HG02840 (cell line): ENCODE measurements at regions not wholly inside any gene's neighbourhood (a gene's known extent, or its start where the extent isn't known, plus 50 kb on each side); places are given as distances from the start of the nearest gene placed in this dataset.
"Not testable (repeated sequence)": the region's sequence is repeated elsewhere in the genome, so short reads cannot be mapped to it uniquely, and the experiment has no call there.

Experiments
- ATAC-seq: cut with Tn5 transposase; IDR thresholded peaks from one replicate; pipeline ENCODE4 v1.9.1; 2021; ENCODE audit warnings: mild to moderate bottlenecking, moderate library complexity, moderate number of reproducible peaks; ENCODE audit not compliant: unreplicated experiment, low FRiP score

DNA sequence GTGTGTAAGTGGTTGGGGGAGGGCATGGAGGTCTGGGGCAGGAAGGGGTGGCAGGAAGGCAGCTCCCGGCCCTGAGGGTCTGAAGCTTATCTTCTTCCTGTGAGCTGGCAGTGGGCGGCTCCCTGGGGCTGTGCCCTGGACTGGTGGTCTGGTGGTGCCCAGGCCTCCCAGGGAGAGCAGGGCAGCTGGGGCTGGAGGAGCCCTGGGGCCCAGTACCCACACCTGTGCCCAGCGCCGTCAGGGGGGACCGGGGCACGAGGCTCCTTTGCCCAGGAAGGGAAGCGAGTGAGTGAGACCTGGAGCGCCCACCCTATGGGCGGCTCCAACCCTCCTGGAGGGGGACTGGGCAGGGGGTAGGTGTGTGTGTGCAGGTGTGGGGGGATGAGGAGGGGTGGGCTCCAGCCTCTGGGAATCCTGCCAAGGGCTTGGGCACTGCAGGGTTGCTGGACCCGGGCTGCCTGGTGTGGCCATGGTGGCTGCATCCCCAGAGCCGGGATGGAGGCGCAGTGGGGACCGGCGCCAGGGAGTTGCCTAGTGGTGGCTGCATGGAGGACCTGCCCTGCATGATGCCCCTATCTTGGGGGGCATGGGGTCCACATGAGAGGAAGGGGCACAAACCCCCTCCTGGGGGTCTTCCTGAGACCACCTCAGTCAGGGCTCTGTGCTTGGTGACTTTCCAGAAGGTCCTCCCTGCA, 353.6 kb downstream of the TMEM121 start:
- no peak for ATAC-seq

DNA sequence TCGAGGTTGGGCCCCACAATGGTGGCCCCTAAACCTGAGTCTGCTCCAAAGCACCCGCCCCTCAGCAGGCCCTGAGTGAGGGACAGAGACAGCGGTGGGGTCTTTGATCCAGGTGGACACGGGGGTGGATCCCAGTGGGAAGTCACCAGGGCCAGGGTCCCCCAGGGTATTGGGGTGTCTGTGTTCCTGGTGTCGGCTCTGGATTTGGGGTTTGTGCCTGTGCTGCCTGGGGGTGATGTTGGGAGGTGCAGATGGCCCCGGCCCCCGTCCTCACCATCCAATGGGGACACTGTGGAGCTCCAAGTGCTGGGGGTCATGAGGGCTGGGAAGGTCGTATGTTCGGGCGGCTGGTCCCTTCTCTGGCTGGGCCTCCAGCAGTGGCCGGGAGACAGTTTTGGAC, 354.2 kb downstream of the TMEM121 start:
- no peak for ATAC-seq

DNA sequence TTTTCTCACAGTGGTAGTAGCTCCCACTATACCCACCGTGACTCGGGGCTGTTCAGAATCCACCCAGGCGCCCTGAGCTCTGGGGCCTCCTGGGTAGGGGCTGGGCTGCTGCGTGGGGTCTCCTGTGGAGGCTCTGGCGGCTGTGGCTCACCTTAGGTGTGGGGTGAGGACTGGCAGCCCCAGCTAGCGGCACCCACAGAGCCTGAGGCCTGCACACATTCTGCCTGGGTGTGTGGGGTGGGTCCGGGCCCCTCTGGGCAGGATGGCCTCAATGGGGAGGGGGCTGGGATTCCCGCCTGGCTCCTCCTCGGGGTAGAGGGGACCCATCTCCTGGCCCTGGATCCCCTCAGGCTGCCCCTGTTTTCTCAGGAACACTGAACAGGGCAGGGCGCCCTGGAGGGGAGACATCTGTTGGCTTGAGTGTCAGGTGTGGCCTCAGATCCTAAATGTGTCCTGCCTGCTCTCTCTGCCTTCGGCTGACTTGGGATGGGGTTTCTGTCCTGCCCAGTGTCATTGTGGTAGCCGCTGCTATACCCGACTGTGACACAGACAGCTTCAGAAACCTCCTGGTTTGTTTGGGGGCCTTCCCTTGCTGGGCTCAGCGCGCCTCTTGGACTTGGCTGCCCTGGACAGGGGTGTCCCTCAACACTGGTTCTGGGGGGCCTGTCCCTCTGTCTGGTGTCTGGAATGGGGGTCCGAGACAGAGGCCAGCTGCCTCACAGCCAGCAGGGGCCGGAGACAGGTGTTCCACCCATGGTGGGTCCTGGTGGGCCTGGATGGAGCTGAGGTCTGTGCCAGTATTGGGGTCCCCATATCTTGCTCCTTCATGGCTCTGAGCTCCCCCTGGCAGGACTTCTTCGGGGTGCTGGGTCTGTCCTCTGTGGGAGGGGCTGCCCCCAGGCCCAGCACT, 354.9 kb downstream of the TMEM121 start:
- no peak for ATAC-seq

DNA sequence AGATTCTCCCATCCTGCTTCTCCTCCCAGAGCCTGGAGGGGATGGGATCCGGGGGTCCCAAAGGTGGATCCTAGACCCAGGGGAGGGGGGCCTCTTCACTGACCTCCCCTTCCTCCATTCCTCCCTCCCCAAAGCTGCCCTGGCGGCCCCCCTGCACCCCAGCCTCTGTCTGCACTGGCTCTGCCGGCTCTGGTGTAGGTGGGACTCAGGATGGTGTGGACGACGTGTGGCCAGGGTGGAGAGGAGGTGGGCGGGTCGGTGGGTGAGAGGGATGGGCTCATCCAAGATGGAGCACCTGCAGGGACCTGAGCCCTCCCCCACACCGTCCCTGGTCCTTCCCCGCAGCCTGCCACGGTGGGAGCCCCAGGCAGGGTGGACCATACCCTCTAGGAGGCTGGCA, 355.6 kb downstream of the TMEM121 start:
- ATAC-seq: not testable (repeated sequence)

DNA sequence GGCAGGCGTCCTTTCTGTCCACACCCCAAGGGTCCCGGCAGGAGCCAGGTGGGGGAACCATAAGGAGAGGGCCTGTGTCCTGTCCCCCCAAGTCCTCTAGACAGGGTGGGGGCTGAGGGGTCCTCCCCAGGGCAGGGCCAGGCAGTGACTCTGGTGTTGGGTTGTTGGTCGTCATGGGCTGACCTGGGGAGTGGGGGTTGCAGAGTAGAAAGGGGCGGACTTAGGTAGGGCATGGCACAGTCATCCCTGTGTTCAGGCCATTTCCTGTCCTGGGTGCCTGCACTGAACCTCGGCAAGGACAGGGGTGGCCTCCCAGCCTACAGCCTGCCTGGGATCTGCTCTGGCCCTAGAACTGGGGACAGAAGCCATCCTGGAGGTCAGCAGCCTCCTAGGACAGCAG, 356.2 kb downstream of the TMEM121 start:
- ATAC-seq: no peak

DNA sequence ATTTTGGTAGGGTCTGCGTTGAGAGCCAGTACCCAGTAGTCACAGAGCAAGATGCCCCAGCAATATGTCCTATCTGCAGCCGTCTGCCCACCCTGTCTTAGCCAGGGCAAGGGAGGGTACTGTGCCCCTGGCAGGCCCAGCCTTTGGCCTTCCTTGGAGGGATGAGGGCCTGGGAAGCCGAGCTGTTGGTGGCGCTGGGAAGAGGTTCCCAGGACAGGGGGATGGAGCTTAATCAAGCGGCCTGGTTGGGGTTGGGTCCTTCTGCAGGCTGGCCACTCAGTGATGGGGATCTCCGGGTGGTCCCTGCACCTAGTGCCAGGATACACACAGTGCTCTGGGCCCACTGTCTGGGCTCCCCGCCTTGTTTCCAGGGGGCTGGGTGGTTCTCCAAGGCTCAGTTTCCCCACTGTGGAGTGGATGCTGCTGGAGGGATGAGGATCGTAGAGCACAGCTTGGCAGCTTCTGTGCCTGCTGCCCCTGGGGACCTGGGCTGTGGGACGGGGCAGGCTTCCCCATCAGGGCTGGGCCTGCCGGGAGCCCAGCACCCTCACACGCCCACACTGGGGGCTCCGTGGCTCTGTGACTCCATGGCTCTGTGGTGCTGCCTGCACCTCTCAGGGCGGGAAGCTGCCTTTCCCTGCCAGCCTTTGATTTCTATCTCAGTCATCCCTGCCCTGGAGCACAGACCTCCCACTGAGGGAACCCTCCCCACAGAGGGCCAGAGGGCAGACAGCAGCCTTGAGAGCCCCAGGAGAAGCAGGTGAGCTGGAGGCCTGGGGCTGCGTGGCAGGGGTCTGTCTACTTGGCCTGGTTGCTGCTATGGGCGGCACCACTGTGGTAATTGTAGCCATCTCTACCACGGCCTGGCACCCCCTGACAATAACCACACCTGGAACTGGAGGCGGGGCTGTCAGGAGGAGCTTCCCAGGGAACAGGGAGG, 357.0 kb downstream of the TMEM121 start:
- ATAC-seq: no peak

DNA sequence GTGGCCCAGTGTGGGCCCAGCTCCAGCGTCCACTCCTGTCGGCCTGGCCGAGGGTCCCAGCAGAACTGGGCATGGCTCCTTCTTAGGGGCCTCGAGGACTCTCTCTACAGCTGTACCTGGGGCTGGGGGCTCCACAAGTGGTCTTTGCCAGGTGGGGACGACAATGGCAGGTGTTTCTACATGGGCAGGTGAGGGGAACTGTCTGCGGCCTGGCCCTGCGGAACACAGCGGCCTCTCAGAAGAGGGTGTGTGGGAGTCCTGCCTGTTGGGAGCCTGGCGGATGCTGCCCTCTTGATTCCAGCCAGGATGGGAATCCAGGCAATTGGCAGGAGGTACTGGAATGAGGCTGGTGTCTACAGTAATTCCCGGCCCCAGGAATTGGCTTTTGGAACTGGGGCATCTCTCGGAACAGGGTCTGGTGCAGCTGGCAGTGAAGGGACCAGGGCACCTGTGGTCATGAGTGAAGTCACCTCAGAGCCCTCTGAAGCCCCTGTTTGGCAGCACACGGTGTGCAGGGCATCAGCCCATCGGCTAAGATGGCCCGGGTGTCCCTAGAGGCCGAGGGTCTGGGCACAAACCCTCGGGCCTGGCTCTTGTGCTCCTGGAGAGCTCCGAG, 357.9 kb downstream of the TMEM121 start:
- not testable (repeated sequence) for ATAC-seq

DNA sequence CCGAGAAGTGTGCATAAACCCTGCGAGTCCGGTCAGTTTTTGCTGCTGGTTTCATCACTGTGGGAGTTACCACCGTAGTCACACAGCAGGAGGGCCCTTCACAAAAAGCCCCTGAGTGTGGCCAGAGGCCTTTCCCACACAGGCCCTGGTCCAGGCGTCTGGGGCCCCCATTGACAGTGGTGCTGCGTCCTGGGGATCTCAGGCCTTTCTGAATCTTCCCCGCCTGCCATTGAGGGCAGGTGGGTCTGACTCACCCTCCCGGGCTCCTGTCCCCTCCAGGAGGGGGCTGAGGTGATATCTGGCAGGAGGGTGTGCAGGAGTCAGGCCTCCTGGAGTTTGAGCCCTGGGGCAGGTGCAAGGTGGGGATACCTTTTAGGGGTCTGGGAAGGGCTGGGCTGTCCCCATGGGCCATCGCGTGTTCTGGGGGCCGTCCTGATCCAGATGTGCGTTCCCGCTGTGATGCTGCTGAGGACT, 358.5 kb downstream of the TMEM121 start:
- no peak for ATAC-seq

DNA sequence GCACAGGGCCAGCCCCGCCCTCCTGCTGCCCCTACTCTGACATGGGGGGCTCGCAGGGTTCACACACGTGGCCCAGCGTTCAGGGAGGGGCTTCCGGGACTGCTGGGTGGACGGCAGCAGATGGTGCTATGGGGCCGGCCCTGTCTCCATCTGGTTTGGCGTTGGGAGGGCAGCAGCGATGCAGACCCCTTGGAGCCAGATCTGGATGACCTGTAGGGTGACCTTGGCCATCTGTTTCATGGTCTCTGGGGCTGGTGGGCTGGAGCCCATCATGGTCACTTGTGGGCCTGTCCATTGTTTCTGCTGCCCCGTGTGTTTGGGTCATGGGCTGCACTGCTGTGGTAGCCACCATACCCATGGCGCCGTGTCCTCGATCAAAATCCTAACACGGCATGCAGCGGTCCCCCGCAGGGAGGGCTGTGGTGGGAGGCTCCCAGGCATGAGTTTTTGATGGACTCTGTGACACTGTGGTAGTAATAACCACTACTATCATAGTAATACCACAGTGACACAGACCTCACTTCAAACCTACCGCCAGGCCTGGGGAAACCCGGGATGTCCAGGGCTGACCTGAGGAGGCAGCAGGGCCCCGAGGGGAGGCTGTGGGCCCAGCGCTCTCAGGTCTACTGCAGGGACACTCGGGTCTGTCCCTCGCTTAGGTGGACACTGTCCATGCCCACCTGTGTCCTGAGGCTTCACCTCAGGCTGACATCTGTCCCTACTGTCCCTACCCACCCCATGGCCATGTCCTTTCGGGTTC, 359.4 kb downstream of the TMEM121 start:
- no peak for ATAC-seq

DNA sequence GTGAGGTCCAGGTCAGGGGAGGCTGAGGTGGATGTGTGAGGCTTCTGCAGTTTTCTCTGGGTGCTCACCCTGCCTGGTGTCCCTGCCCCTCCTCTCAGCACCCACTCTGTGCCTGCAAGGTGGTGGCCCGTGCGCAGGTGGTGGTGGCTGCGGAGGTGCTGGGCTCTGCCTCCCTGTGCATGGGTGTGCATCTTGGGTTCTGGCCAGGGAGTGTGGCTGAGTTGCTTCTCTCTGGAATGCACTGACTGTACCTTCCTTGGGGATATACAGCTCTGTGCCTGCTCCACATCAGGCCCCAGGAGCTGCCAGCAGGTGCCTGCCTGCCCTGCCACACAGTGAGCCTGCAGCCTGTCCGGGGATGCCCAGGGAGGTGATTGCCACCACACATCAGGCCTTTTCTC, 360.4 kb downstream of the TMEM121 start:
- not testable (repeated sequence) for ATAC-seq

DNA sequence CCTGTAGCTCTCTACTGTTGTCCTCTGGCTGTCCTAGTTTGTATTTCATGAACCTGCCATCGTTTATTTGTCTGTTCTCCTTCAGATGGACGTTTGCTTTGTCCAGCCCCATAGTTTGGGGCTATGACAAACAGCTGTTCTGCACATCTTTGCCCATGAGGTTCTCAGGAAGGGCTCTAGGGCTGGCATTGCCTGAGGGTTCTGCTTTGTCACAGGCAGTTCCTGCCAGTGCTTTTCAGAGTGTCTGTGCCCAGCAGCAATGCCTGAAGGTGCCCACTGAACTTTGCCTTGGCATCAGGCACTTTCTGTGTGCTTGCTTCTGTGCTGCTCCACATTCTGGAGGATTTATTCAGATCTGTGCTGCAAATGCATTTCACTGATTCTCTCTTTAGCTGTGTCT, 361.3 kb downstream of the TMEM121 start:
- no peak for ATAC-seq

DNA sequence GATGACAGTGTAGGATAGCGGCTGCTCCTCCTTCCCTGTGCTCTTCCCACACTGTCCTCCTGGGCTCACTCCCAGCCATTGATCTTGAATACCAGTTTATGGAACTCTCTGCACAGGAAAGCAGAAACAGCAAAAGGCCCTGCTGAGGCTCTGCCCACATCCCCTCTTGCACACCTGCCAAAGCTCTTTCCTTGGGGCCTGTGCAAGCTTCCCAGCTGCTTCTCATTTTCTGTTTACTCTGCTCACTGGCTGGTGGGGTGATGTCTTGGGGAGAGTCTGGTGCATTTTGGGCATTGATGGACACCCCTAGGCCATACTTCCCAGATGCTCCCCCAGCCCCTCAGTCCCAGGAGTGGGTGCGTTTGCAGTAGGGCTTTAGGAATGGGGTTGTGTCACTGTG, 361.8 kb downstream of the TMEM121 start:
- ATAC-seq: no peak

DNA sequence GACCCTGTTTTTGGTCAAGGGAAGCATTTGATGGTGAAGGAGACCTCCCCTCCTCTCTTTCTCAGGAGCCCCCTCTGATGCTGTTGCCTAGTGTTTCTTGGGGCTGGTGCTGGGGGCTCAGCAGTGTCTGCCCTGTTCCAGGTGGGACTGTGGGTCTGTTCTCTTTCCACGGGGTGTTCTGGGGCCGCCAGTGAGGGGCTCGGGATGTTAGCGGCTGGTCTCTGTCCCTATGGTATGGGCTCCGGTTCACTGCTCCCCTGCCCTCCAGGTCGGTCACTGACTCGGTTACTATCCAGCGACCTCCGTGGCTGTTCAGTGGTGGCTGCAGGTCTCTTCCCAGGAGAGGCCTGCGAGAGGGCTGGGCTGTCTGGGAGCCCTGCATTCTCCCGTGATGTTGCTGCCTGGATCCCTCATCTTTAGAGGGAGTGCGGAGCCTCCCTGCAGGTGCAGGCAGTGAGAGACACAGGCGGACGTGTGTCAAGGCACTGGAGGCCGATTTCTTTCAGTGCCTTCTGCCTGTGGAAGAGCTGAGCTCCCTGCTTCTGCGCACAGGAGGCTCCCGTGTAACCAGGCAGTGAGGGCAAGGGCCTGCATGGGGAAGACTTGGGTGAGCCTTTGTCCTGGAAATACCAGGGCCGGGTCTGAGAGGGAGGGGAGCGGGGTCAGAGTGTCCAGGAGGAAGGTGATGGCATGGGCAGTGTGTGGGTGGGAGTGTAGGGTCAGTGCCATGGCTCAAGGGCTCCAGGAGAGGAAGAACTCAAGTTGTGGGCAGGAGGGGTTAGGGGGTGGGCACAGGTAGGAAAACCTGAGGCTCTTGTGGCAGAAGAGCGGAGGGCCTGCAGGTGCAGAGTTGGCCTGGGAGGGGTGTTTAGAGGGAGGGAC, 362.6 kb downstream of the TMEM121 start:
- ATAC-seq: no peak

DNA sequence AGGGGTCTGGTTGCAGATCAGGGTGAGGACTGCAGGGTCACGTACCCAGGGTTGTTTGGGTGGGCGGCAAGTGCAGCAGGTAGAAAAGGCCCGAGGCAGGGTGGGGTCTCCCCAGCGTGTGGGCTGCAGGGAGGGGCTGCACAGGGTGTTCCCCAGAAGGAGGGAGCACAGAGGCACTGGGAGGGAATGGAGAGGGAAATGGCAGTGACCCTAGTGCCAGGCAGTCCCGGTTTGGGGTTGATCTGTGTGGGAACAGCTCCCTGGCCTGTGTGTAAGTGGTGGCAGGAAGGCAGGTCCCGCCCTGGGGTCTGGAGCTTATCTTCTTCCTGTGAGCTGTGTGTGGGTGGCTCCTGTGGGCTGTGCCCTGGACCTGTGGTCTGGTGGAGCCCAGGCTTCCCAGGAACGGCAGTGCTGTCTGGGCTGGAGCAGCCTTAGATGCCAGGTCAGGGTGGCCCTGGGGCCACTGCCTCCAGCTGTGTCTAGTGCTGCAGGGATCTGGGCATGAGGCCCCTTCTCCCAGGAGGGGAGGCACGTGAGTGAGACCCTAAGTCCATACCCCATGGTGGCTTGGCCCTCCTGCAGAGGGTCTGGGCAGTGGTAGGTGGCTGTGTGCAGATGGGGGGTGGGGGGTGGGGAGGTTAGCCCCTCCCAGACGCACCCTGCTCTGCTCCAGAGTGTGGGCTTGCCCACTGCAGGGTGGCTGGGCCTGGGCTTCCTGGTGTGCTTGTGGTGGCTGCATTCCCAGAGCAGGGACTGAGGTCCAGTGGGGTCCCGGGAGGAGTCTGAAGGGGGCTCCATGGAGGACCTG, 363.5 kb downstream of the TMEM121 start:
- no peak for ATAC-seq

DNA sequence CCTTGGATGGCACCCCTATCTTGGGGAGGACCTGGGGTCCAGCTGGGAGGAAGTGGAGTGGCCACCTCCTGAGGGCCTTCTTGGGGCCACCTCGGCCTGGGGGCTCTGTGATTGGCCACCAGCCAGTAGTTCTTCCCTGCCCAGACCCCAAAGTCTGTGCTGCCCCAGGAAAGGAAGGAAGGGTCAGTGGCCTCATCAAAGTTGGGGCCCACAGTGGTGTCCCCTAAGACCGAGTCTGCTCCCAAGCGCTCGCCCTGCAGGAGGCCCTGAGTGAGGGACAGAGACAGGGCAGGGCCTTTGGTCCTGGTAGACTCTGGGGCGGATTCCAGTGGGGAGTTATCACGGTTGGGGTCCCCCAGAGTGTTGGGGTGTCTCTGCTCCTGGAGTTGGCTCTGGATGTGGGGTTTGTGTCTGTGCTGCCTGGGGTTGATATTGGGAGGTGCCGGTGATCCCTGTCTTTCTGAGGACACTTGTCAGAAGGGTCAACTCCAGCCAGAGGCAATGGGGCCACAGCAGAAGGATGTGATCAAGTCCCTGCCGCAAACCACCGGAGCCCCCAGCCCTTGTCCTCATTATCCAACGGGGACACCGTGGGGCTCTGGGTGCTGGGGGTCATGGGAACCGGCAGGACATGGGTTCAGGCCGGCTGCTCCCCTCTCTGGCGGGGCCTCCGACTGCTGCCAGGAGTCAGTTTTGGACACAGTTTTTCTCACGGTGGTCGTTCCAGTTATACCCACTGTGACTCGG, 364.3 kb downstream of the TMEM121 start:
- no peak for ATAC-seq

DNA sequence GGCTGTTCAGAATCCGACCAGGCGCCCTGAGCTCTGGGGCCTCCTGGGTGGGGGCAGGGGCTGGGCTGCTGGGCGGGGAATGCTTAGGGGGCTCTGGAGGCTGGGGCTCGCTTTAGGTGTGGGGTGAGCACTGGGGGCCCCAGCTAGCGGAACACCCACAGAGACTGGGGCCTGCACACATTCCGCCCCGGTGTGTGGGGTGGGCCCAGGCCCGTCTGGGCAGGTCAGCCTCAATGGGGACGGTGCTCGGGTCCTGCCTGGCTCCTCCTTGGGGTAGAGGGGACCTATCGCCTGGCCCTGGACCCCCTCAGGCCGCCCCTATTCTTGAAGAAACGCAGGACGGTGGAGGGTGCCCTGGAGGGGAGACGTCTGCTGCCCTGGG, 364.8 kb downstream of the TMEM121 start:
- ATAC-seq: no peak
